Hematopoietic multipotent progenitor cell treated with erythropoietin and hydrocortisone succinate and interleukin-3 and kit ligand, for 17 days (in vitro differentiated cells): ENCODE measurements at regions not wholly inside any gene's neighbourhood (a gene's known extent, or its start where the extent isn't known, plus 50 kb on each side); places are given as distances from the start of the nearest gene placed in this dataset.

Source experiments
- DNase-seq: peaks from one replicate; pipeline ENCODE4 v3.0.0-alpha.2; 2015; ENCODE audit warnings: low spot score

GRCh38 chr11:95514416-95515110 lies 275.0 kb downstream of the FAM76B start:
- no peak for DNase-seq

GRCh38 chr11:95512682-95513081 lies 276.9 kb downstream of the FAM76B start:
- peak; percentile 28 for DNase-seq

- DNase-seq: no peak
Measured at GRCh38 chr11:95512177-95512576, 277.4 kb downstream of the FAM76B start.

GRCh38 chr11:95508219-95508890 lies 277.4 kb upstream of the SESN3 start:
- DNase-seq: no peak

- DNase-seq: peak; percentile 43
Measured at GRCh38 chr11:95507794-95508193, 276.8 kb upstream of the SESN3 start.

- DNase-seq: no peak
Measured at GRCh38 chr11:95506777-95507176, 275.8 kb upstream of the SESN3 start.

GRCh38 chr11:95505927-95506426 lies 275.0 kb upstream of the SESN3 start:
- DNase-seq: no peak

- no peak for DNase-seq
Measured at GRCh38 chr11:95503047-95503446, 272.0 kb upstream of the SESN3 start.

- DNase-seq: no peak
Measured at GRCh38 chr11:95502522-95502921, 271.5 kb upstream of the SESN3 start.

GRCh38 chr11:95501761-95502266 lies 270.8 kb upstream of the SESN3 start:
- DNase-seq: no peak

- no peak for DNase-seq
Measured at GRCh38 chr11:95500466-95500865, 269.5 kb upstream of the SESN3 start.

GRCh38 chr11:95499516-95500135 lies 268.6 kb upstream of the SESN3 start:
- DNase-seq: no peak

- DNase-seq: no peak
Measured at GRCh38 chr11:95498722-95499425, 267.9 kb upstream of the SESN3 start.

- no peak for DNase-seq
Measured at GRCh38 chr11:95496901-95497300, 265.9 kb upstream of the SESN3 start.

- no peak for DNase-seq
Measured at GRCh38 chr11:95495706-95496105, 264.7 kb upstream of the SESN3 start.

- DNase-seq: no peak
Measured at GRCh38 chr11:95494856-95495255, 263.9 kb upstream of the SESN3 start.

- DNase-seq: no peak
Measured at GRCh38 chr11:95494167-95494566, 263.2 kb upstream of the SESN3 start.

GRCh38 chr11:95490625-95491024 lies 259.6 kb upstream of the SESN3 start:
- no peak for DNase-seq

- DNase-seq: no peak
Measured at GRCh38 chr11:95487938-95488337, 256.9 kb upstream of the SESN3 start.

GRCh38 chr11:95487391-95487790 lies 256.4 kb upstream of the SESN3 start:
- no peak for DNase-seq

GRCh38 chr11:95486979-95487378 lies 256.0 kb upstream of the SESN3 start:
- DNase-seq: no peak

GRCh38 chr11:95486466-95486865 lies 255.5 kb upstream of the SESN3 start:
- no peak for DNase-seq
